DND-41 (cell line): ENCODE measurements at regions not wholly inside any gene's neighbourhood (a gene's known extent, or its start where the extent isn't known, plus 50 kb on each side); places are given as distances from the start of the nearest gene placed in this dataset.
"Not testable (repeated sequence)": the region's sequence is repeated elsewhere in the genome, so short reads cannot be mapped to it uniquely, and the experiment has no call there.

ENCODE experiments used
- ATAC-seq: fragments of 200-7000 bp; cut with Tn5 transposase; 3 replicates; pipeline ENCODE4 v1.9.1; 2021; ENCODE audit warnings: low read depth; ENCODE audit not compliant: insufficient read depth
- DNase-seq: peaks from one replicate; pipeline ENCODE4 v3.0.0-alpha.2; 2020
- H2AFZ ChIP-seq: 2 replicates; pipeline ENCODE4 v1.6.0; 2012; ENCODE audit warnings: low read depth, low read length
- H3K27ac ChIP-seq: 2 replicates; pipeline ENCODE4 v1.5.1; 2012; ENCODE audit warnings: low read length, inconsistent platforms
- H3K27me3 ChIP-seq: fragments of 200-600 bp; sonication (generic); 2 replicates; pipeline ENCODE4 v1.6.0; 2012; ENCODE audit warnings: low read length, mild to moderate bottlenecking, inconsistent platforms; ENCODE audit not compliant: insufficient read depth, poor library complexity
- H3K36me3 ChIP-seq: 2 replicates; pipeline ENCODE4 v1.5.1; 2012; ENCODE audit warnings: low read length, inconsistent platforms; ENCODE audit not compliant: insufficient read depth
- H3K4me1 ChIP-seq: 2 replicates; pipeline ENCODE4 v1.5.1; 2012; ENCODE audit warnings: mild to moderate bottlenecking, low read length; ENCODE audit not compliant: insufficient read depth
- H3K4me2 ChIP-seq: 2 replicates; pipeline ENCODE4 v1.6.0; 2012; ENCODE audit warnings: mild to moderate bottlenecking, moderate library complexity, low read length, inconsistent platforms; ENCODE audit not compliant: insufficient read depth
- H3K4me3 ChIP-seq, 2 experiments: fragments of 200-600 bp in 1 of 2; shearing (Covaris generic) in 1 of 2; 2 replicates each; pipeline ENCODE4 v1.5.1; 2012 to 2016; ENCODE audit warnings: inconsistent platforms in 2 of 2, low read length in 2 of 2, mild to moderate bottlenecking in 2 of 2, low read depth in 1 of 2, moderate library complexity in 1 of 2
- H3K79me2 ChIP-seq: 2 replicates; pipeline ENCODE4 v1.6.0; 2012; ENCODE audit warnings: low read length, inconsistent platforms; ENCODE audit not compliant: insufficient read depth
- H3K9ac ChIP-seq: 2 replicates; pipeline ENCODE4 v1.6.0; 2012; ENCODE audit warnings: low read depth, mild to moderate bottlenecking, inconsistent platforms, low read length, moderate library complexity
- H3K9me3 ChIP-seq: 2 replicates; pipeline ENCODE4 v1.5.1; 2012; ENCODE audit warnings: low read length, moderate library complexity, mild to moderate bottlenecking, inconsistent platforms; ENCODE audit not compliant: insufficient read depth, severe bottlenecking
- H4K20me1 ChIP-seq: 2 replicates; pipeline ENCODE4 v1.6.0; 2012; ENCODE audit warnings: low read length; ENCODE audit not compliant: insufficient read depth
- EZH2 ChIP-seq: IDR thresholded peaks from 3 replicates; pipeline ENCODE4 v1.6.1; 2012; ENCODE audit warnings: borderline replicate concordance, low read depth, mild to moderate bottlenecking, moderate library complexity, low read length, inconsistent platforms; ENCODE audit not compliant: severe bottlenecking
- TF ChIP-seq, protein P1 (sequence below): IDR thresholded peaks from 2 replicates; pipeline ENCODE4 v1.5.1; 2012; ENCODE audit warnings: borderline replicate concordance, low read length, moderate library complexity, mild to moderate bottlenecking; ENCODE audit not compliant: poor library complexity, severe bottlenecking; ENCODE audit errors: extremely low read depth

DNA sequence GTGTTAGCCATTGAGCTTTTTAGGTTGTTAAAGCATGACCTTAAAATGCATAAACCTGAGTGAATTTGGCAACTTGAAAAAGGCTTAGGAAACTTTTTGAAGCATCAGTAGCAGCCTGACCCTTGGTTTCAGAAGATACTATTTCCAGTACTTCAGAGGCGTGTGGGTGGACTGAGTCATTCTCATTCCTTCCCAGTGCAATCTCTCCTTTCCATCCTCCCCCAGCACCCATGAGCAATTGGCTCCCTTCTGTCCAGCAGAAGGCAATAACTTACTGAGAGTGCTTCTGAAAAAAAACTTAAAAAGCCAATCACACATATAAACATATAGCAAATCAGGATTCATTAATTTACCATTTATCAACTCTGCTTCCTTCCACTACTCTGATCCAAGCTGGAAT, 299.3 kb upstream of the STXBP6 start:
- TF ChIP-seq EZH2 = no peak
- TF ChIP-seq, protein P1, sequence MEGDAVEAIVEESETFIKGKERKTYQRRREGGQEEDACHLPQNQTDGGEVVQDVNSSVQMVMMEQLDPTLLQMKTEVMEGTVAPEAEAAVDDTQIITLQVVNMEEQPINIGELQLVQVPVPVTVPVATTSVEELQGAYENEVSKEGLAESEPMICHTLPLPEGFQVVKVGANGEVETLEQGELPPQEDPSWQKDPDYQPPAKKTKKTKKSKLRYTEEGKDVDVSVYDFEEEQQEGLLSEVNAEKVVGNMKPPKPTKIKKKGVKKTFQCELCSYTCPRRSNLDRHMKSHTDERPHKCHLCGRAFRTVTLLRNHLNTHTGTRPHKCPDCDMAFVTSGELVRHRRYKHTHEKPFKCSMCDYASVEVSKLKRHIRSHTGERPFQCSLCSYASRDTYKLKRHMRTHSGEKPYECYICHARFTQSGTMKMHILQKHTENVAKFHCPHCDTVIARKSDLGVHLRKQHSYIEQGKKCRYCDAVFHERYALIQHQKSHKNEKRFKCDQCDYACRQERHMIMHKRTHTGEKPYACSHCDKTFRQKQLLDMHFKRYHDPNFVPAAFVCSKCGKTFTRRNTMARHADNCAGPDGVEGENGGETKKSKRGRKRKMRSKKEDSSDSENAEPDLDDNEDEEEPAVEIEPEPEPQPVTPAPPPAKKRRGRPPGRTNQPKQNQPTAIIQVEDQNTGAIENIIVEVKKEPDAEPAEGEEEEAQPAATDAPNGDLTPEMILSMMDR = no peak
- H4K20me1 ChIP-seq = no peaks in the 10 kb centered on the region
- no peak overlapping the region for H3K4me2 ChIP-seq
- no peak overlapping the region for H3K27ac ChIP-seq
- no peak overlapping the region for H3K4me3 ChIP-seq
- ATAC-seq = no peak
- H3K9me3 ChIP-seq = no peaks in the 10 kb centered on the region
- no peak overlapping the region for H3K9ac ChIP-seq
- H3K36me3 ChIP-seq = no peaks in the 10 kb centered on the region
- H3K4me1 ChIP-seq = no peaks in the 10 kb centered on the region
- H3K27me3 ChIP-seq = no peaks in the 10 kb centered on the region
- H3K79me2 ChIP-seq = no peaks in the 10 kb centered on the region
- no peak for DNase-seq
- H2AFZ ChIP-seq = no peak overlapping the region

DNA sequence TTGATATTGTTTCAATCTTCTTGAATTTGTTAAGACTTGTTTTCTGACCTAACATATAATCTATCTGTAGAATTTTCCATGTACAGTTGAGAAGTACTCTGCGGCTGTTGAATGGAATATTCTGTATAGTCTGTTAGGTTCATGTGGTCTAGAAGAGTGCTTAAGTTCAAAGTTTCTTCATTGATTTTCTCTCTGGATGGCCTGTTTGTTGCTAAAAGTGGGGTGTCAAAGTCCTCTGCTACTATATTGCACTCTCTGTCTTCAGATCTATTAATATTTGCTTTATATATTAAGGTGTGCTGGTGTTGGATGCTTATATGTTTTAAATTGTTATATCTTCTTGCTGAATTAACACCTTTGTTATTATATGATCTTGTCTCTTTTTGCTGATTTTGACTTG, 290.9 kb upstream of the STXBP6 start:
- TF ChIP-seq, protein P1 = no peak
- Histone ChIP-seq H3K36me3 (no peaks in the 10 kb centered on the region), H4K20me1 (no peaks in the 10 kb centered on the region), H3K9ac (no peak overlapping the region), H3K4me2 (no peak overlapping the region), H3K27me3 (no peaks in the 10 kb centered on the region), H3K27ac (no peak overlapping the region), H3K4me3 (no peak overlapping the region), H3K4me1 (no peaks in the 10 kb centered on the region), H3K9me3 (no peaks in the 10 kb centered on the region), H3K79me2 (no peaks in the 10 kb centered on the region), H2AFZ (no peak overlapping the region)
- ATAC-seq (no peak), DNase-seq (no peak)

DNA sequence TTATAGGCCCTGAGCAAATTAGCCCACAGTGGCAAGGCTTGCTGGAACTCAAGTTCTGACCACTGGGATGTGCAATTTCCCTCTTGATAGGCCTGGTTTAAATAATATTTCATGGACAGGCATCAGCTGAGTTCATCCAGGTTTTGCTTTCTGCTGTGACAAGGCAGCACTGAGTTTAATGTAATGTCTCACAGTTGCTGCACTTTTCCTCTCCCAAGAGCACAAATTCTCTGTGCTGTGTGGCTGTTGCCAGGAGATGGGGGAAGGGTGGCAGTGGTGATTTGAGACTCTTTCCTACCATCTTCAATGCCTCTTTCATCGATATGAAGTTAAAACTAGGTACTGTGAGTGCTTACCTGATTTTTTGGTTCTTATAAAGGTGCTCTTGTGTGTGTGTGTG, 272.8 kb upstream of the STXBP6 start:
- Histone ChIP-seq H4K20me1 (no peaks in the 10 kb centered on the region), H3K79me2 (no peaks in the 10 kb centered on the region), H2AFZ (no peak overlapping the region), H3K4me2 (no peak overlapping the region), H3K9ac (no peak overlapping the region), H3K27me3 (no peaks in the 10 kb centered on the region), H3K4me3 (no peak overlapping the region), H3K36me3 (no peaks in the 10 kb centered on the region), H3K27ac (no peak overlapping the region), H3K4me1 (no peaks in the 10 kb centered on the region), H3K9me3 (no peaks in the 10 kb centered on the region)
- ATAC-seq (no peak), DNase-seq (no peak)
- TF ChIP-seq, protein P1 = no peak
- TF ChIP-seq EZH2 = no peak

DNA sequence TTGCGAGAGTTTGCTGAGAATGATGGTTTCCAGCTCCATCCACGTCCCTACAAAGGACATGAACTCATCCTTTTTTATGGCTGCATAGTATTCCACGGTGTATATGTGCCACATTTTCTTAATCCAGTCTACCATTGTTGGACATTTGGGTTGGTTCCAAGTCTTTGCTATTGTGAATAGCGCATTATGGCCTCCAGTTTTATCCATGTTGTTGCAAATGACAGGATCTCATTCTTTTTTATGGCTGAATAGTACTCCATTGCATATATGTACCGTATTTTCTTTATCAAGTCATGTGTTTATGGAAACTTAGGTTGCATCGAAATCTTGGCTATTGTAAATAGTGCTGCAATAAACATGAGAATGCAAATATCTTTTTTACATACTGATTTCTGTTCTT, 266.1 kb upstream of the STXBP6 start:
- not testable (repeated sequence) for ATAC-seq, H3K79me2 ChIP-seq, H3K36me3 ChIP-seq, H3K9me3 ChIP-seq, H3K27ac ChIP-seq, DNase-seq, H3K4me2 ChIP-seq, H3K9ac ChIP-seq, H2AFZ ChIP-seq, H3K4me1 ChIP-seq, H3K27me3 ChIP-seq, H3K4me3 ChIP-seq, H4K20me1 ChIP-seq
